H1 (cell line): ENCODE measurements at regions not wholly inside any gene's neighbourhood (a gene's known extent, or its start where the extent isn't known, plus 50 kb on each side); places are given as distances from the start of the nearest gene placed in this dataset.

Experiments
- CTCF ChIA-PET: fragments of 300-600 bp; sonication (Branson Sonifier 250); formaldehyde crosslinking; loops from one replicate; lab custom pipeline; 2021; ENCODE audit not compliant: partially characterized antibody; lab: Charles Lee
- POLR2A ChIA-PET: fragments of 300-600 bp; sonication (Branson Sonifier 250); formaldehyde crosslinking; loops from one replicate; lab custom pipeline; 2021; ENCODE audit warnings: inconsistent platforms; ENCODE audit not compliant: partially characterized antibody; lab: Charles Lee
- DNase-seq, 2 experiments: peaks; one replicate each; pipeline versions ENCODE4 v3.0.0 to v3.0.0-alpha.2; 2010 to 2022; ENCODE audit warnings: low spot score in 2 of 2, low read depth in 1 of 2, mixed read lengths in 1 of 2
- FAIRE-seq: peaks from 2 replicates; lab custom pipeline; 2011; peaks lifted over from hg19 to GRCh38; lab: Jason Lieb, UNC
- H2AFZ ChIP-seq: 2 replicates; pipeline ENCODE4 v1.8.1; 2012; ENCODE audit warnings: low read length, inconsistent platforms
- H2AK5ac ChIP-seq: 2 replicates; pipeline ENCODE4 v1.6.1; 2013; ENCODE audit warnings: low read depth, low read length
- H2BK120ac ChIP-seq: replicated peaks from 2 replicates; pipeline ENCODE3; 2013; ENCODE audit warnings: low read depth, low read length, inconsistent platforms
- H2BK12ac ChIP-seq: 2 replicates; pipeline ENCODE4 v1.6.1; 2013; ENCODE audit warnings: low read depth, low read length
- H2BK15ac ChIP-seq: 2 replicates; pipeline ENCODE4 v1.6.1; 2013; ENCODE audit warnings: low read length
- H2BK20ac ChIP-seq: 2 replicates; pipeline ENCODE4 v1.6.1; 2013; ENCODE audit warnings: low read length
- H2BK5ac ChIP-seq: 2 replicates; pipeline ENCODE4 v1.6.1; 2013; ENCODE audit warnings: low read depth, low read length
- H3K14ac ChIP-seq: 2 replicates; pipeline ENCODE4 v1.6.1; 2013; ENCODE audit warnings: inconsistent platforms; ENCODE audit not compliant: insufficient read length
- H3K18ac ChIP-seq: 2 replicates; pipeline ENCODE4 v1.6.1; 2013; ENCODE audit warnings: low read length; ENCODE audit errors: extremely low read depth
- H3K23ac ChIP-seq: 2 replicates; pipeline ENCODE4 v1.6.1; 2013; ENCODE audit warnings: inconsistent platforms; ENCODE audit not compliant: insufficient read length
- H3K23me2 ChIP-seq: 2 replicates; pipeline ENCODE4 v1.6.1; 2013; ENCODE audit warnings: low read depth, low read length
- H3K27ac ChIP-seq: 2 replicates; pipeline ENCODE4 v1.6.1; 2011; ENCODE audit warnings: low read depth, low read length, inconsistent platforms
- H3K27me3 ChIP-seq, 4 experiments: replicated peaks in 1 of 4; 1 replicate in 1 of 4; 2 replicates in 3 of 4; pipeline versions ENCODE4 v1.6.1 to v1.8.1; 2011 to 2013; ENCODE audit warnings: low read length in 3 of 4, mild to moderate bottlenecking in 3 of 4, inconsistent platforms in 2 of 4, mixed read lengths in 2 of 4, moderate library complexity in 1 of 4; ENCODE audit not compliant: control insufficient read depth in 3 of 4, insufficient read depth in 3 of 4; ENCODE audit errors: extremely low read depth in 1 of 4
- H3K36me3 ChIP-seq, 4 experiments: 2 replicates each; pipeline versions ENCODE4 v1.6.1 to v1.8.1; 2011 to 2013; ENCODE audit warnings: mild to moderate bottlenecking in 4 of 4, low read length in 3 of 4, moderate library complexity in 2 of 4, control low read depth in 1 of 4, inconsistent platforms in 1 of 4; ENCODE audit not compliant: insufficient read depth in 4 of 4, control insufficient read depth in 2 of 4
- H3K4ac ChIP-seq: replicated peaks from 2 replicates; pipeline ENCODE3; 2013; ENCODE audit warnings: low read length, low read depth, mixed read lengths, inconsistent platforms; ENCODE audit not compliant: insufficient read length
- H3K4me1 ChIP-seq, 4 experiments: replicated peaks in 1 of 4; 1 replicate in 1 of 4; 2 replicates in 3 of 4; pipeline versions ENCODE4 v1.6.1 to v1.8.1; 2011 to 2013; ENCODE audit warnings: low read length in 3 of 4, inconsistent platforms in 2 of 4, mixed read lengths in 1 of 4; ENCODE audit not compliant: insufficient read depth in 4 of 4, control insufficient read depth in 3 of 4
- H3K4me2 ChIP-seq, 2 experiments: 2 replicates each; pipeline versions ENCODE4 v1.6.1 to v1.8.1; 2011 to 2013; ENCODE audit warnings: low read depth in 2 of 2, low read length in 2 of 2, control low read depth in 1 of 2, inconsistent platforms in 1 of 2, mild to moderate bottlenecking in 1 of 2; ENCODE audit not compliant: insufficient read depth in 1 of 2
- H3K4me3 ChIP-seq, 4 experiments: fragments of 200-600, 300-600 bp in 1 of 4; sonication (generic), shearing (Covaris generic), sonication (Bioruptor Twin) in 1 of 4; 2 replicates each; pipeline versions ENCODE4 v1.5.1 to v1.8.1; 2011 to 2016; ENCODE audit warnings: low read length in 4 of 4, low read depth in 3 of 4, control low read depth in 2 of 4, inconsistent platforms in 2 of 4, mild to moderate bottlenecking in 2 of 4, mixed read lengths in 1 of 4, moderate library complexity in 1 of 4; ENCODE audit not compliant: insufficient read depth in 2 of 4; ENCODE audit errors: extremely low read depth in 1 of 4
- H3K56ac ChIP-seq: replicated peaks from 2 replicates; pipeline ENCODE3; 2013; ENCODE audit warnings: low read depth, mild to moderate bottlenecking, mixed read lengths, low read length, inconsistent platforms; ENCODE audit not compliant: insufficient read length
- H3K79me1 ChIP-seq: 2 replicates; pipeline ENCODE4 v1.6.1; 2013; ENCODE audit warnings: low read depth, low read length, control low read depth
- H3K79me2 ChIP-seq, 2 experiments: 2 replicates each; pipeline versions ENCODE4 v1.6.1 to v1.8.1; 2012 to 2013; ENCODE audit warnings: low read length in 2 of 2, mild to moderate bottlenecking in 2 of 2, inconsistent platforms in 1 of 2; ENCODE audit not compliant: insufficient read depth in 2 of 2, control insufficient read depth in 1 of 2
- H3K9ac ChIP-seq, 4 experiments: replicated peaks in 1 of 4; 1 replicate in 1 of 4; 2 replicates in 3 of 4; pipeline versions ENCODE4 v1.6.1 to v1.8.1; 2011 to 2013; ENCODE audit warnings: low read depth in 3 of 4, low read length in 3 of 4, control low read depth in 2 of 4, mild to moderate bottlenecking in 2 of 4, moderate library complexity in 2 of 4, inconsistent platforms in 1 of 4; ENCODE audit errors: extremely low read depth in 1 of 4
- H3K9me3 ChIP-seq, 2 experiments: 2 replicates each; pipeline versions ENCODE4 v1.6.1 to v1.8.1; 2012 to 2013; ENCODE audit warnings: mild to moderate bottlenecking in 2 of 2, moderate library complexity in 2 of 2, control low read depth in 1 of 2, inconsistent platforms in 1 of 2, low read depth in 1 of 2, low read length in 1 of 2, mixed read lengths in 1 of 2; ENCODE audit not compliant: insufficient read depth in 2 of 2
- H4K20me1 ChIP-seq, 2 experiments: replicated peaks in 1 of 2; 2 replicates each; pipeline versions ENCODE3 to v1.8.1; 2011 to 2013; ENCODE audit warnings: inconsistent platforms in 2 of 2, low read length in 2 of 2, mild to moderate bottlenecking in 1 of 2; ENCODE audit not compliant: insufficient read depth in 2 of 2, control insufficient read depth in 1 of 2
- H4K5ac ChIP-seq: 2 replicates; pipeline ENCODE4 v1.6.1; 2013; ENCODE audit warnings: low read length, low read depth, mixed read lengths, inconsistent platforms; ENCODE audit not compliant: insufficient read length
- H4K8ac ChIP-seq: 2 replicates; pipeline ENCODE4 v1.8.0; 2013; ENCODE audit warnings: mild to moderate bottlenecking, moderate library complexity, low read length, inconsistent platforms; ENCODE audit not compliant: insufficient read depth; ENCODE audit errors: extremely low read depth
- H4K91ac ChIP-seq: replicated peaks from 2 replicates; pipeline ENCODE3; 2013; ENCODE audit warnings: low read length, mixed read lengths, inconsistent platforms; ENCODE audit not compliant: insufficient read length
- EZH2 ChIP-seq: fragments of 200-600 bp; sonication (generic); IDR thresholded peaks from 2 replicates; pipeline ENCODE4 v1.7.1; 2012; ENCODE audit warnings: low read depth, mild to moderate bottlenecking, moderate library complexity, low read length, inconsistent platforms; ENCODE audit not compliant: severe bottlenecking
- RFX5 ChIP-seq: IDR thresholded peaks from 2 replicates; pipeline ENCODE4 v1.6.1; 2011; ENCODE audit warnings: low read depth, low read length, improper control_type of control experiment, borderline replicate concordance
- WGBS, 2 experiments: shearing (Covaris generic) in 1 of 2; methylation state at CpG; one replicate each; pipeline versions ENCODE4 v1.1.6 to v1.1.7; 2013 to 2015; ENCODE audit warnings: low lambda C conversion rate in 2 of 2, mixed read lengths in 2 of 2, inconsistent platforms in 1 of 2, low coverage in 1 of 2, missing lambda C conversion rate in 1 of 2; ENCODE audit not compliant: insufficient replicate concordance in 2 of 2, insufficient coverage in 1 of 2, insufficient read length in 1 of 2; ENCODE audit errors: extremely low coverage in 1 of 2, missing lambda C conversion rate in 1 of 2; 5-methylcytosine and 5-hydroxymethylcytosine counted together

- H3K27me3 ChIP-seq = no peaks in the 10 kb centered on the region
- no peak overlapping the region for H2BK12ac ChIP-seq
- H3K9ac ChIP-seq = no peak overlapping the region
- no peak overlapping the region for H2AK5ac ChIP-seq
- no peak overlapping the region for H3K27ac ChIP-seq
- no peak overlapping the region for H3K56ac ChIP-seq
- no peak overlapping the region for H2AFZ ChIP-seq
- no peak overlapping the region for H2BK15ac ChIP-seq
- no peak overlapping the region for H3K4me2 ChIP-seq
- H3K9me3 ChIP-seq = no peaks in the 10 kb centered on the region
- H3K79me1 ChIP-seq = no peaks in the 10 kb centered on the region
- no peak overlapping the region for H2BK20ac ChIP-seq
- ChIA-PET POLR2A (no interaction called here), CTCF (no interaction called here)
- H3K23me2 ChIP-seq = no peaks in the 10 kb centered on the region
- 77% methylated on average over 1 of the region's 1 CpG; no CpG with 5 or more reads in 1 of the 2 experiments for WGBS, 2 experiments
- no peaks in the 10 kb centered on the region for H4K20me1 ChIP-seq
- no peak for FAIRE-seq
- H3K4me1 ChIP-seq = peaks cover 0 to 5% (median 1%) of the 10 kb centered on the region in 4 experiments; a peak in 3 of 7 replicates
- H2BK120ac ChIP-seq = no peak overlapping the region
- no peak overlapping the region for H3K23ac ChIP-seq
- no peak overlapping the region for H3K4ac ChIP-seq
- no peak overlapping the region for H3K4me3 ChIP-seq
- H3K18ac ChIP-seq = no peak overlapping the region
- H2BK5ac ChIP-seq = no peak overlapping the region
- no peak overlapping the region for H4K5ac ChIP-seq
- no peak overlapping the region for H4K8ac ChIP-seq
- no peak for DNase-seq
- no peak overlapping the region for H4K91ac ChIP-seq
- H3K14ac ChIP-seq = no peak overlapping the region
- no peaks in the 10 kb centered on the region for H3K36me3 ChIP-seq
- no peaks in the 10 kb centered on the region for H3K79me2 ChIP-seq
- TF ChIP-seq RFX5 (no peak), EZH2 (no peak)
These were observed 211.1 kb upstream of the ADAMTS9 start for GRCh38 chr3:64898941-64899340.
